Colonic mucosa (tissue), 4 donors: ENCODE measurements at regions not wholly inside any gene's neighbourhood (a gene's known extent, or its start where the extent isn't known, plus 50 kb on each side); places are given as distances from the start of the nearest gene placed in this dataset.

ENCODE experiments used
- DNase-seq: peaks from one replicate; pipeline ENCODE4 v3.0.0-alpha.2; 2020
- H3K27ac ChIP-seq: fragments of 200-600 bp; one replicate; pipeline ENCODE4 v1.8.0; 2021
- H3K27me3 ChIP-seq: fragments of 200-600 bp; one replicate; pipeline ENCODE4 v1.8.0; 2021
- H3K36me3 ChIP-seq: fragments of 200-600 bp; one replicate; pipeline ENCODE4 v1.8.0; 2021
- H3K4me1 ChIP-seq: fragments of 200-600 bp; one replicate; pipeline ENCODE4 v1.8.0; 2021; ENCODE audit warnings: mild to moderate bottlenecking
- H3K4me3 ChIP-seq: fragments of 200-600 bp; one replicate; pipeline ENCODE4 v1.8.0; 2021
- H3K9ac ChIP-seq, 2 donors: one replicate each; pipeline ENCODE4 v1.7.0; 2013; ENCODE audit warnings: control low read depth in 2 of 2, low read depth in 2 of 2, low read length in 2 of 2
- H3K9me3 ChIP-seq: fragments of 200-600 bp; one replicate; pipeline ENCODE4 v1.8.0; 2021
- CTCF ChIP-seq: fragments of 200-600 bp; IDR thresholded peaks from one replicate; pipeline ENCODE4 v1.8.0; 2022; ENCODE audit warnings: antibody characterized with exemption, mild to moderate bottlenecking
- intact Hi-C: fragments of 100-400 bp; cut with DNase I; formaldehyde crosslinking; loops from one replicate; pipeline ENCODE4 v1.14.1; 2022
- donor health status: healthy.
- donor health status: DM: no; HTN: no; CAD: no.
- donor health status: DM: no; HTN: no; CAD: no.

DNA sequence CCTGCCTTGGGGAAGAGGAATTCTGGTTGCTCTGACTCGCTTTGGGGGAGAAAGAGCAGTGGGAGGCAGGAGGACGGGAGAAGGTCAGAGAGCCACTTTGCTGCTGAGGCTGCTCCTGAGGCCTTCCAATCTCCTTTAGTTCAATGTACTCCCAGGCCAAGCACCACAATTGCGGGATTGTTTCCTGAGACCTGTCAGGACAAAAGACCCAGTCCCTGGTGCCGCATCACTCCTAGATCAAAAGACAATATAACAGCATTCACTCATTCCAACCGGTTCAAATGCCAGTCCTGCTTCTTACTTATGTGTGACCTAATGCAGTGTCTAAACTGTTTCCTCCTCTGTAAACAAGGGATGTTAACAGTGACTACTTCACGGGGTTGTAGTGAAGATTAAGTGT is 106.4 kb downstream of the TRIML1 start:
- no peaks in the 10 kb centered on the region for H3K27me3 ChIP-seq
- H3K4me3 ChIP-seq = no peak overlapping the region
- no peak for TF ChIP-seq CTCF
- DNase-seq = no peak
- intact Hi-C loops = no loop called here
- no peak overlapping the region for H3K9ac ChIP-seq
- no peak overlapping the region for H3K27ac ChIP-seq
- H3K4me1 ChIP-seq = no peaks in the 10 kb centered on the region
- H3K9me3 ChIP-seq = no peaks in the 10 kb centered on the region
- no peaks in the 10 kb centered on the region for H3K36me3 ChIP-seq

- Histone ChIP-seq H3K27ac (no peak overlapping the region), H3K4me1 (no peaks in the 10 kb centered on the region), H3K4me3 (no peak overlapping the region), H3K9ac (no peak overlapping the region), H3K9me3 (no peaks in the 10 kb centered on the region), H3K36me3 (no peaks in the 10 kb centered on the region), H3K27me3 (no peaks in the 10 kb centered on the region)
- DNase-seq = no peak
- intact Hi-C loops = no loop called here
- no peak for TF ChIP-seq CTCF
These were observed 107.2 kb downstream of the TRIML1 start for GRCh38 chr4:188246488-188246887.

DNA sequence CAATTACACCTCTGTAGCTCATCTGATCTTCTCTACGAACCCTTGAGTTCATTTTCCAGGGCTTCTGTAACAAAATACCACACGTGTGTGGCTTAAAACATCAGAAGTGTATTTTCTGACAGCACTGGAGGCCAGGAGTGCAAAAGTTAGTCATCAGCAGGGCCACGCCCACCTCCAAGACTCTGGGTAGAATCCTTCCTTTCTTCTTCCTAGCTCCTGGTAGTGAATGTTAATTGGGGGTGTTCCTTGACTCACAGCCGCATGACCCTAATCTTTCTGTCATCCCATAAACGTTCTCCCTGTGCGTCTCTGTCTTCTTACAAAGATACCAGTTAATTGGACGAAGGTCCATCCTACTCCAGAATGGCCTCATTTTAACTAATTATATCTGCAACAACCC is 115.0 kb downstream of the TRIML1 start:
- Histone ChIP-seq H3K27ac (no peak overlapping the region), H3K4me1 (no peaks in the 10 kb centered on the region), H3K27me3 (no peaks in the 10 kb centered on the region), H3K9me3 (no peaks in the 10 kb centered on the region), H3K36me3 (no peaks in the 10 kb centered on the region), H3K9ac (no peak overlapping the region), H3K4me3 (no peak overlapping the region)
- no peak for DNase-seq
- TF ChIP-seq CTCF = no peak
- intact Hi-C loops = no loop called here

GRCh38 chr4:188262464-188262863 is 123.2 kb downstream of the TRIML1 start:
- Histone ChIP-seq H3K4me3 (no peak overlapping the region), H3K4me1 (no peaks in the 10 kb centered on the region), H3K9ac (no peak overlapping the region), H3K9me3 (no peaks in the 10 kb centered on the region), H3K27me3 (no peaks in the 10 kb centered on the region), H3K36me3 (no peaks in the 10 kb centered on the region), H3K27ac (no peak overlapping the region)
- TF ChIP-seq CTCF = no peak
- intact Hi-C loops = no loop called here
- DNase-seq = no peak

DNA sequence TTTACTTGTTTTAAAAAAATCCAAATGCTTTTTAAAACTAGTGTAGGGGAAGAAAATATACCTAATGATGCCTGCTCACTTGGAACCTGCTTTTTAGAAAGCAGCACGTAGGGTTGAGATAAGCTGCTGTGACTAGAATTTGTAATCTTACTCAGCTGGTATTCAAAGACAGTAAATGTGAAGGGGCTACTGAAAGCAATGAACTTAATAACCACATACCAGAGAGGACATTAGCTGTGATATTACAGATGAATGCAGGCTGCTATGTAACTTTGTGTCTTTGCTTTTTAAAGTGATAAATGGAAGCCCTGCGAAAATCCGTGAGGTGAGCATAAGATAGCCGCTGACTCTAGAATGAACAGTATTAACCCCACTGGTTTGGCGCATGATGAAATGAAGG is 124.1 kb downstream of the TRIML1 start:
- no peaks in the 10 kb centered on the region for H3K27me3 ChIP-seq
- H3K4me3 ChIP-seq = no peak overlapping the region
- no peak for TF ChIP-seq CTCF
- H3K4me1 ChIP-seq = no peaks in the 10 kb centered on the region
- no peaks in the 10 kb centered on the region for H3K36me3 ChIP-seq
- intact Hi-C loops = no loop called here
- H3K27ac ChIP-seq = no peak overlapping the region
- H3K9ac ChIP-seq = no peak overlapping the region
- H3K9me3 ChIP-seq = no peaks in the 10 kb centered on the region
- no peak for DNase-seq

- Histone ChIP-seq H3K9ac (no peak overlapping the region), H3K27ac (no peak overlapping the region)
These were observed 127.1 kb downstream of the TRIML1 start for GRCh38 chr4:188266386-188266785.

More at GRCh38 chr4:188266386-188266785, 127.1 kb downstream of the TRIML1 start:
- H3K4me3 ChIP-seq = no peak overlapping the region
- no peaks in the 10 kb centered on the region for H3K27me3 ChIP-seq
- H3K4me1 ChIP-seq = no peaks in the 10 kb centered on the region
- H3K9me3 ChIP-seq = no peaks in the 10 kb centered on the region
- no peak for DNase-seq
- H3K36me3 ChIP-seq = no peaks in the 10 kb centered on the region
- intact Hi-C loops = no loop called here
- no peak for TF ChIP-seq CTCF
